Inferior parietal cortex (tissue), 1 donor: ENCODE measurements at regions not wholly inside any gene's neighbourhood (a gene's known extent, or its start where the extent isn't known, plus 50 kb on each side); places are given as distances from the start of the nearest gene placed in this dataset.
"Not testable (repeated sequence)": the region's sequence is repeated elsewhere in the genome, so short reads cannot be mapped to it uniquely, and the experiment has no call there.

Experiments
- DNase-seq: peaks from one replicate; pipeline ENCODE4 v3.0.0-alpha.2; 2016; ENCODE audit errors: extremely low spot score

- DNase-seq = not testable (repeated sequence)
Observed at GRCh38 chr16:13336907-13337881, 435.8 kb downstream of the SHISA9 start.

- no peak for DNase-seq
Observed at GRCh38 chr16:13338044-13338443, 436.6 kb downstream of the SHISA9 start.

GRCh38 chr16:13342675-13343074 is 441.3 kb downstream of the SHISA9 start:
- DNase-seq = no peak

GRCh38 chr16:13344001-13344400 is 442.6 kb downstream of the SHISA9 start:
- DNase-seq = no peak

GRCh38 chr16:13348416-13348815 is 447.0 kb downstream of the SHISA9 start:
- no peak for DNase-seq

GRCh38 chr16:13350000-13350399 is 448.6 kb downstream of the SHISA9 start:
- no peak for DNase-seq

DNA sequence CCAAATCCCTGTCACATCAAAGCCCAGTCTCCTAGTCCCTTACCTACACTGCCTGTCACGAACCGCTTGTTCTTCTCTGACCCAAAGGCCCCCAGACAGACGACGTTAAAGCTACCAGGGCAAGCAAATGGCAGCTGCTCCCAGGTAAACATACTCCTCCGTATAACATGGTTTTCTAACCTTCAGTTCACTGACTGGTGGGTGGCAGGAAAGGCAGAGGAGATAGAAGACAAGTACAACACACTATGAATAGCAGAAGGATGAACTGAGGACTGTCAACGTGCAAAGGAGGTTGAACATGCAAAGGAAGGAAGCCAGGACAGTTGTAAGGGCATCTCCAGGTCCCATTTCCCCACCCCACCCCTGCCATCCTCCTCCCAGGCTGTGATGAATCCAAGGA is 449.8 kb downstream of the SHISA9 start:
- DNase-seq = no peak

DNA sequence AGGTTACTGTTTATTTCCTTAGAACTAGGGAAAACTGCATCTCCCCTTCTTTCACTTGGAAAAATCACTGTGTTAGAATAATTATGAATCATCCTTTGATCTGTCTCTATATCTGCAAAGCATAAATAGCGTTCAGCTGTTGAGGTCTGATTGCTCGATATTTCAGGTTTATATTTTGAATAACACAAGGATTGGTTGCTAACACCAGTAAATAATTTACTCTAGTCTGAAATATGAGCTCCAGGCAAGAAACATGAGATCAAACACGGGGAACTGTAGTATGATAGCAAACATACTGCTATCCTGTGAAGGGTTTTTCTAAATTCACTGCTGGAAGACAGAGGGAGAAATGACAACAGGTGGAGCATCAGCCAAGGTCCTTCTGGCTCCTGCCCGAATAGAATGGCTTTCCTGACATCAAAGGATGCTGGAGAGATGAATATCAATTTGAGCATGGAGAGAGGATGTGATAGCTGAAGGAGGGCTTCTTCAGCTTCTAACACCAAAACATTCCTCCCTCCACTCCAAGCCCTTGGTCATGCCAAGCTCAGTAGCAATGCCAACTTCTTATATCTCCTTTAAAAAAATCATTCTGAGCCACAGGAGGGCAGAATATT is 450.3 kb downstream of the SHISA9 start:
- no peak for DNase-seq

DNA sequence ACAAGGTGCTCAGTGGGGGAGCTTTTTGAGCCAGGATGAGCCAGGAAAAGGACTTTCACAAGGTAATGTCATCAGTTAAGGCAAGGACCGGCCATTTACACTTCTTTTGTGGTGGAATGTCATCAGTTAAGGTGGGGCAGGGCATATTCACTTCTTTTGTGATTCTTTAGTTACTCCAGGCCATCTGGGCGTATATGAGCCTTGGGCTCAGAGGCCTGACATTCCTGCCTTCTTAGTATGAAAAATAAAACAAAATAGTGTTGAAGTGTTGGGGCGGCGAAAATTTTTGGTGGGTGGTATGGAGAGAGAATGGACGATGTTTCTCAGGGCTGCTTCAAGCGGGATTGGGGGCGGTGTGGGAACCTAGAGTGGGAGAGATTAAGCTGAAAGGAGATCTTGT is 451.4 kb downstream of the SHISA9 start:
- DNase-seq = not testable (repeated sequence)

DNA sequence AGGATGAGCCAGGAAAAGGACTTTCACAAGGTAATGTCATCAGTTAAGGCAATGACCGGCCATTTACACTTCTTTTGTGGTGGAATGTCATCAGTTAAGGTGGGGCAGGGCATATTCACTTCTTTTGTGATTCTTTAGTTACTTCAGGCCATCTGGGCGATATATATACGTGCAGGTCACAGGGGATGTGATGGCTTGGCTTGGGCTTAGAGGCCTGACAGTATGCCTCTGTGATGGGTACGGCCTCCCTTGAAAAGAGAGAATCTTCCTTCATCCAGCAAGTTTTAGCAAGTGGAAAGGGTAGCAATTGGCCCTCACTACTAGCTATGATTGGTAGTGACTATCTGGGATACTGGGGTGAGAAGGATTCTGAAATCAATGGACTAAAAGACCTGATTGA is 456.4 kb downstream of the SHISA9 start:
- DNase-seq = not testable (repeated sequence)

DNA sequence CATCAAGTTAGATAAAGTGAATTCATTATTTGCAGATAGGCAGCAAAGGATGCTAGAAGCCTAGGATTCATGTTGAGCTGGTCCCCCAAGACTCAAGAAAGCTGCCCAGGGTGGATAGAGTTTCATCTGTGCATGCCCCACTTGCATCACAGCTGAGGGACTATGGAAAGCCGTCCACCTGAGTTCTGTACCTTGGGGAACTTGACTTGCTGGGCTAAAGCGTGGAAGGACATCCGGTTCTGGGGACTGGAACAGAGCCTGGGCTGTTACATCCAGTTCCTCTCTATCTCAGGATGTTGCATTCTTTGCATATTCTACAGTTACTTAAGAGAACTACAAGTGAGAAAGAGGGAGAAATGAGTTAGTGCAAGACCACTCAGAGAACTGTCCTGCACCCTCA is 458.4 kb downstream of the SHISA9 start:
- no peak for DNase-seq

GRCh38 chr16:13372421-13372820 is 471.0 kb downstream of the SHISA9 start:
- DNase-seq = no peak

GRCh38 chr16:13376174-13376573 is 474.8 kb downstream of the SHISA9 start:
- DNase-seq = no peak

- no peak for DNase-seq
Observed at GRCh38 chr16:13377143-13377542, 475.7 kb downstream of the SHISA9 start.

DNA sequence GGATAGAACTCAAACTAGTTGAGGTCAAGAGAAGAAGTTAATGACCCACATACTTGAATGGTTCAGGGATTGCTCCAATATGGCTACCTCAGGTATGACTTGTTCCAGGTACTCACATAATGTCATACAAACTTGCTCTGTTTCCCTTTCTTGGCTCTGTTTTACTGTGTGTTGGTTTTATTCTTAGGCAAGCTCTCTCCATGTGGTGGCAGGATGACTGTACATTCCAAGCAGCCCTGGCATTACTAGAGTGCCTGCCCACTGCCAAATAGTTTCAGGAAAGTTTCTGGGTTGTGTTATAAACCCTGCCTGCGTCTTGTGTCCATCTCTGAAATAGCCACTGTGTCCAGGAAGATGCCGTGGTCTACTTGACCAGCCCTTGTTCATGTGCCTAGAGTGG is 476.8 kb downstream of the SHISA9 start:
- no peak for DNase-seq

DNA sequence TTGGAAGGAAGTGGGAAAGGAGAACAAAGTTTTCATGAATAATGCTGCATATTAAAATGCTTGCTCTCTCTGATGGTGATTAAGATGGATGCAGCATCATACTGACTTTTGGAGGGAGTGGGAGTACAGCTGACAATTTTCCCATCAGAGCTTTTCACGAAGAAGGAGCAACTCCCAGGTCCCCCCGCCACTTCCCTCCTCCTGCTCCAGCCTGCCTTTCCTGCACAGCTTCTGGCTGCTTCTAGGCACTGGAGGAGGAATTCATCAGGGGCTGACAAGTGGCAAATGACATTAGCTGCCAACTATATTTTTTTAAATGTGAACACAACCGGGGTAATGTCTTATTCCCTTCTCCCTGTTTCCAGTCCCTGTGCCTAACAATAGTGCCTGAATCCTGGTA is 477.9 kb downstream of the SHISA9 start:
- DNase-seq = no peak

DNA sequence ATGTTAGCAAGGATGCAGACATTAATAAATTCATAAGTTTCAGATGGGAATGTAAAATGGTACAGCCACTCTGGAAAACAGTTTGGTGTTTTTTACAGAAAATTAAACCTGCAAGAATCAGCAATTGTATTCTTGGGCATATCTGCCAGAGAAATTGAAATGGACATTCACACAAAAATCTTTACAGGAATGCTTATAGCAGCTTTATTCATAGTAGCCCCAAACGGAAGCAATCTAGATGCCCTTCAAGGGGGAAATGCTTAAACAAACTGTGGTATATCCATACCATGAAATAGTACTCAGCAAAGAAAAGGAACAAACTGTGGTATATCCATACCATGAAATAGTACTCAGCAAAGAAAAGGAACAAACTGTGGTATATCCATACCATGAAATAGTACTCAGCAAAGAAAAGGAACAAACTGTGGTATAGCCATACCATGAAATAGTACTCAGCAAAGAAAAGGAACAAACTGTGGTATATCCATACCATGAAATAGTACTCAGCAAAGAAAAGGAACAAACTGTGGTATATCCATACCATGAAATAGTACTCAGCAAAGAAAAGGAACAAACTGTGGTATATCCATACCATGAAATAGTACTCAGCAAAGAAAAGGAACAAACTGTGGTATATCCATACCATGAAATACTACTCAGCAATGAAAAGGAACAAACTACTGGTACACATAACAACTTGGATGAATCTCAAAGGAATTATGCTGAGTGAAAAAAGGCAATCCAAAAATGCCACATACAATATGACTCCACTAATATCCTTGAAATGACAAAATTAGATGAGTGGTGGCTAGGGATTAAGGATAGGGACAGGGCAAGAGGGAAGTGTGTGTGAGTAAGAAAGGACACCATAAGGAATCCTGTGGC is 484.0 kb downstream of the SHISA9 start:
- not testable (repeated sequence) for DNase-seq

- DNase-seq = no peak
Observed at GRCh38 chr16:13390093-13390985, 488.9 kb downstream of the SHISA9 start.

DNA sequence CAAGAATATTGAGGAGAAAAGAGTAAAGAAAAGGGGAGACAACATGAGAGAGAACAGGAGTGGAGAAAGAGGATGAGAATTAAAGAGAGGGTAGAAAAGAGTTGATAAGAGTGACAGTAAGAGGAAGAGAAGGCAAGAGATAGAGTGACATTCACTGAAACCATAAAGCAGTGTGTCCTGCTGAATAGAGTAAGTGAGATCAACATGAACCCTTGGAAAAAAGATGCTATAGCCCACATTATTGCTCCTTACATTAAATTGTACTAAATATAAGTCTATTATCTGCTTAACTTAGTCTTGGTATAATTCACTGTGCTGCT is 489.5 kb downstream of the SHISA9 start:
- no peak for DNase-seq

- no peak for DNase-seq
Observed at GRCh38 chr16:13391337-13391736, 489.9 kb downstream of the SHISA9 start.

GRCh38 chr16:13392341-13392740 is 490.9 kb downstream of the SHISA9 start:
- no peak for DNase-seq
